Right lobe of liver (tissue), 6 donors: ENCODE measurements at regions not wholly inside any gene's neighbourhood (a gene's known extent, or its start where the extent isn't known, plus 50 kb on each side); places are given as distances from the start of the nearest gene placed in this dataset.
"Not testable (repeated sequence)": the region's sequence is repeated elsewhere in the genome, so short reads cannot be mapped to it uniquely, and the experiment has no call there.

ENCODE experiments used
- ATAC-seq, 4 donors: fragments of 200-7000 bp; cut with Tn5 transposase; one replicate each; pipeline ENCODE4 v1.9.1; 2020; ENCODE audit warnings: mild to moderate bottlenecking in 4 of 4, moderate library complexity in 4 of 4
- DNase-seq, 3 donors: peaks; one replicate each; pipeline ENCODE4 v3.0.0-alpha.2; 2020
- H3K27ac ChIP-seq, 3 donors: fragments of 200-600 bp; one replicate each; pipeline ENCODE4 v1.8.0; 2022
- H3K27me3 ChIP-seq, 2 donors: fragments of 200-600 bp; one replicate each; pipeline ENCODE4 v1.8.0; 2022
- H3K36me3 ChIP-seq, 4 donors: fragments of 200-600 bp; sonication (generic) in 1 of 4; one replicate each; pipeline versions ENCODE4 v1.5.1 to v1.8.0; 2017 to 2022; ENCODE audit warnings: control low read depth in 1 of 4
- H3K4me1 ChIP-seq, 4 donors: fragments of 200-600 bp; sonication (generic) in 1 of 4; one replicate each; pipeline versions ENCODE4 v1.5.1 to v1.8.0; 2017 to 2022; ENCODE audit warnings: control low read depth in 1 of 4
- H3K4me3 ChIP-seq, 3 donors: fragments of 200-600 bp; one replicate each; pipeline ENCODE4 v1.8.0; 2022
- H3K9me3 ChIP-seq, 4 donors: fragments of 200-600 bp; sonication (generic) in 1 of 4; one replicate each; pipeline versions ENCODE4 v1.5.1 to v1.8.0; 2017 to 2022; ENCODE audit warnings: control low read depth in 1 of 4
- CTCF ChIP-seq, 4 donors: fragments of 200-600 bp in 3 of 4; fragments of 450-650 bp in 1 of 4; IDR thresholded peaks; one replicate each; pipeline versions ENCODE4 v1.5.1 to v1.8.0; 2016 to 2022; ENCODE audit warnings: antibody characterized with exemption in 4 of 4, mild to moderate bottlenecking in 2 of 4
- POLR2A ChIP-seq: fragments of 450-650 bp; IDR thresholded peaks from one replicate; pipeline ENCODE4 v1.6.1; 2017; ENCODE audit warnings: antibody characterized with exemption, mild to moderate bottlenecking
- WGBS: methylation state at CpG from one replicate; pipeline ENCODE4 v1.1.6; 2018; ENCODE audit warnings: low coverage, low lambda C conversion rate; ENCODE audit not compliant: insufficient coverage; ENCODE audit errors: missing lambda C conversion rate; 5-methylcytosine and 5-hydroxymethylcytosine counted together
- intact Hi-C, 2 donors: fragments of 100-400 bp; cut with DNase I; formaldehyde crosslinking; loops; one replicate each; pipeline versions ENCODE4 v1.11.2 to v1.14.1; 2022
- donor health status: DM: no; HTN: yes; CAD: no.
- donor health status: DM: no; HTN: no; CAD: no.
- donor health status: DM: no; HTN: no; CAD: no.
- donor health status: DM: no; HTN: yes; CAD: no.
- donor health status: DM: no; HTN: yes; CAD: no.

DNA sequence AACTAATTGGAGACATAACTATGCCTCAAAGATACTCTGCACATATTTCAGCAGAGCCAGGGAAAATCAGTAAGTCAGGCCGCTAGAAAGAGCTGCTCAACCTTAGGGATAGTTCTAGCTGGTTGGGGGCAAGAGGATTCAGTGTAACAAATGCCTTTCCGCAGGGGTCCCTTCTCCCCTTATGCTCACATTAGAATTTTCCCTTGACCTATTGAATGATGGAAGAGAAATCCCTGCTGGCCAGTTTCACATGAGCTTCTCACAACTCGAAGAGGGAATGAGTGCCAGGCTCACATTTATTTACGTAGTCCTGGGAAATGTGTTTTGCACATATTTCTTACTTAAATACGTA is 66.2 kb upstream of the USP9X start:
- Histone ChIP-seq H3K27ac (peak overlapping the region in 1 of 3 donors; percentile 27), H3K4me1 (peaks cover 0 to 11% (median 5%) of the 10 kb centered on the region in 4 donors), H3K4me3 (no peak overlapping the region), H3K27me3 (no peaks in the 10 kb centered on the region), H3K9me3 (no peaks in the 10 kb centered on the region), H3K36me3 (no peaks in the 10 kb centered on the region)
- DNase-seq: no peak
- intact Hi-C loops: no loop called here
- ATAC-seq: no peak
- WGBS: 49% methylated on average over 5 of the region's 5 CpGs
- TF ChIP-seq CTCF (IDR thresholded peaks at IDR 0.05): no peak
- TF ChIP-seq POLR2A: no peak

- Histone ChIP-seq H3K36me3 (no peaks in the 10 kb centered on the region), H3K9me3 (no peaks in the 10 kb centered on the region), H3K27ac (peak overlapping the region; percentile 8 to 90 (median 71)), H3K4me3 (no peak overlapping the region), H3K4me1 (peaks cover 0 to 11% (median 2%) of the 10 kb centered on the region in 4 donors), H3K27me3 (no peaks in the 10 kb centered on the region)
- DNase-seq (no peak), ATAC-seq (peak; percentile 19 to 74 (median 41))
- 25% methylated on average over 1 of the region's 1 CpG for WGBS
- intact Hi-C loops: no loop called here
- no peak for TF ChIP-seq POLR2A
- no peak for TF ChIP-seq CTCF (IDR thresholded peaks at IDR 0.05)
Measured at GRCh38 chrX:41022566-41022965, 62.7 kb upstream of the USP9X start.

- DNase-seq (no peak), ATAC-seq (no peak)
- Histone ChIP-seq H3K27me3 (peaks cover 0 to under 1% of the 10 kb centered on the region in 2 donors), H3K27ac (peak overlapping the region; percentile 3 to 90 (median 8)), H3K9me3 (no peaks in the 10 kb centered on the region), H3K4me1 (peaks cover 0 to 11% (median 2%) of the 10 kb centered on the region in 4 donors), H3K36me3 (no peaks in the 10 kb centered on the region), H3K4me3 (no peak overlapping the region)
- 85% methylated on average over 3 of the region's 3 CpGs for WGBS
- no peak for TF ChIP-seq POLR2A
- no peak for TF ChIP-seq CTCF (IDR thresholded peaks at IDR 0.05)
- intact Hi-C loops: no loop called here
Measured at GRCh38 chrX:41023098-41023497, 62.1 kb upstream of the USP9X start.

GRCh38 chrX:41024335-41024734 is 60.9 kb upstream of the USP9X start:
- intact Hi-C loops, H3K4me3 ChIP-seq, H3K27me3 ChIP-seq, DNase-seq, H3K36me3 ChIP-seq, H3K9me3 ChIP-seq: not testable (repeated sequence)
- H3K27ac ChIP-seq: peak overlapping the region in 2 of 3 donors; percentile 55 to 90
- ATAC-seq: peak in 2 of 4 donors; percentile 39 to 54
- TF ChIP-seq CTCF (IDR thresholded peaks at IDR 0.05): peak in 3 of 4 donors; percentile 46 to 53 (median 51)
- 30% methylated on average over 2 of the region's 3 CpGs for WGBS
- H3K4me1 ChIP-seq: peaks cover 0 to 11% (median 2%) of the 10 kb centered on the region in 4 donors

- WGBS: 26% methylated on average over 6 of the region's 6 CpGs
- peaks cover 0 to 2% of the 10 kb centered on the region in 2 donors for H3K27me3 ChIP-seq
- no peak for DNase-seq
Measured at GRCh38 chrX:41024755-41025154, 60.5 kb upstream of the USP9X start.

More at GRCh38 chrX:41024755-41025154, 60.5 kb upstream of the USP9X start:
- Histone ChIP-seq H3K27ac (peak overlapping the region; percentile 40 to 90 (median 55)), H3K4me1 (peaks cover 0 to 11% (median 2%) of the 10 kb centered on the region in 4 donors), H3K4me3 (peak overlapping the region in 1 of 3 donors; percentile 6), H3K36me3 (no peaks in the 10 kb centered on the region), H3K9me3 (no peaks in the 10 kb centered on the region)
- ATAC-seq: peak; percentile 25 to 74 (median 46)
- TF ChIP-seq POLR2A (no peak), CTCF (IDR thresholded peaks at IDR 0.05) (no peak)
- intact Hi-C loops: no loop called here
